HUES48 (cell line): ENCODE measurements at regions not wholly inside any gene's neighbourhood (a gene's known extent, or its start where the extent isn't known, plus 50 kb on each side); places are given as distances from the start of the nearest gene placed in this dataset.
A peak's percentile ranks its signal among the peaks of the same experiment; 100 is the strongest.
"Not testable (repeated sequence)": the region's sequence is repeated elsewhere in the genome, so short reads cannot be mapped to it uniquely, and the experiment has no call there.

Source experiments
- H3K27ac ChIP-seq: one replicate; pipeline ENCODE4 v1.7.0; 2013; ENCODE audit warnings: low read depth, low read length, inconsistent platforms
- H3K27me3 ChIP-seq: 2 replicates; pipeline ENCODE4 v1.6.1; 2013; ENCODE audit warnings: mild to moderate bottlenecking, low read length; ENCODE audit not compliant: control insufficient read depth, insufficient read depth
- H3K36me3 ChIP-seq: 2 replicates; pipeline ENCODE4 v1.6.1; 2013; ENCODE audit warnings: low read length; ENCODE audit not compliant: control insufficient read depth, insufficient read depth
- H3K4me1 ChIP-seq: 2 replicates; pipeline ENCODE4 v1.6.1; 2013; ENCODE audit warnings: mild to moderate bottlenecking, low read length; ENCODE audit not compliant: control insufficient read depth, insufficient read depth
- H3K4me3 ChIP-seq: 2 replicates; pipeline ENCODE4 v1.5.1; 2013; ENCODE audit warnings: mild to moderate bottlenecking, low read depth, low read length
- H3K9ac ChIP-seq: 2 replicates; pipeline ENCODE4 v1.6.1; 2013; ENCODE audit warnings: mild to moderate bottlenecking, low read depth, low read length, moderate library complexity
- H3K9me3 ChIP-seq: 2 replicates; pipeline ENCODE4 v1.6.1; 2013; ENCODE audit warnings: low read length; ENCODE audit not compliant: control insufficient read depth, insufficient read depth

- Histone ChIP-seq H3K9ac (no peak overlapping the region), H3K36me3 (no peaks in the 10 kb centered on the region), H3K4me3 (no peak overlapping the region), H3K27ac (no peak overlapping the region), H3K9me3 (no peaks in the 10 kb centered on the region), H3K27me3 (no peaks in the 10 kb centered on the region), H3K4me1 (no peaks in the 10 kb centered on the region)
Observed at GRCh38 chr10:42883993-42884983, 101.7 kb downstream of the BMS1 start.

GRCh38 chr10:42885491-42886270, 103.1 kb downstream of the BMS1 start:
- no peaks in the 10 kb centered on the region for H3K27me3 ChIP-seq
- H3K9me3 ChIP-seq, result no peaks in the 10 kb centered on the region
- no peak overlapping the region for H3K9ac ChIP-seq
- no peaks in the 10 kb centered on the region for H3K36me3 ChIP-seq
- H3K4me3 ChIP-seq, result no peak overlapping the region
- H3K27ac ChIP-seq, result no peak overlapping the region
- no peaks in the 10 kb centered on the region for H3K4me1 ChIP-seq

GRCh38 chr10:42887734-42888503, 105.3 kb downstream of the BMS1 start:
- Histone ChIP-seq H3K4me1 (no peaks in the 10 kb centered on the region), H3K27ac (no peak overlapping the region), H3K36me3 (no peaks in the 10 kb centered on the region), H3K27me3 (no peaks in the 10 kb centered on the region), H3K9ac (no peak overlapping the region), H3K4me3 (no peak overlapping the region), H3K9me3 (no peaks in the 10 kb centered on the region)

GRCh38 chr10:42888504-42889095, 106.0 kb downstream of the BMS1 start:
- H3K36me3 ChIP-seq, result no peaks in the 10 kb centered on the region
- no peak overlapping the region for H3K27ac ChIP-seq
- no peak overlapping the region for H3K9ac ChIP-seq
- H3K4me1 ChIP-seq, result no peaks in the 10 kb centered on the region
- H3K27me3 ChIP-seq, result no peaks in the 10 kb centered on the region
- no peaks in the 10 kb centered on the region for H3K9me3 ChIP-seq
- H3K4me3 ChIP-seq, result no peak overlapping the region

- Histone ChIP-seq H3K36me3 (no peaks in the 10 kb centered on the region), H3K27ac (no peak overlapping the region), H3K4me1 (no peaks in the 10 kb centered on the region), H3K9ac (no peak overlapping the region), H3K9me3 (peaks cover 15% of the 10 kb centered on the region), H3K4me3 (no peak overlapping the region), H3K27me3 (peaks cover 35% of the 10 kb centered on the region)
Observed at GRCh38 chr10:42896735-42897134, 114.1 kb downstream of the BMS1 start.

- Histone ChIP-seq H3K36me3 (no peaks in the 10 kb centered on the region), H3K27ac (no peak overlapping the region), H3K4me3 (peak overlapping the region; percentile 40; the same call in 1 of the 2 replicates), H3K27me3 (peaks cover 35% of the 10 kb centered on the region), H3K9ac (no peak overlapping the region), H3K9me3 (peaks cover 18% of the 10 kb centered on the region), H3K4me1 (no peaks in the 10 kb centered on the region)
Observed at GRCh38 chr10:42898037-42898960, 115.7 kb downstream of the BMS1 start.

GRCh38 chr10:42899036-42899435, 116.4 kb downstream of the BMS1 start:
- H3K36me3 ChIP-seq, result no peaks in the 10 kb centered on the region
- H3K27ac ChIP-seq, result no peak overlapping the region
- no peak overlapping the region for H3K9ac ChIP-seq
- no peak overlapping the region for H3K4me3 ChIP-seq
- H3K9me3 ChIP-seq, result peaks cover 20% of the 10 kb centered on the region
- peaks cover 35% of the 10 kb centered on the region for H3K27me3 ChIP-seq
- H3K4me1 ChIP-seq, result no peaks in the 10 kb centered on the region

GRCh38 chr10:42900346-42900745, 117.8 kb downstream of the BMS1 start:
- Histone ChIP-seq H3K9me3 (peaks cover 20% of the 10 kb centered on the region), H3K27me3 (peaks cover 35% of the 10 kb centered on the region)
- not testable (repeated sequence) for H3K4me1 ChIP-seq, H3K27ac ChIP-seq, H3K9ac ChIP-seq, H3K4me3 ChIP-seq, H3K36me3 ChIP-seq

- peaks cover 7% of the 10 kb centered on the region; the same call in 1 of the 2 replicates for H3K9me3 ChIP-seq
- H3K36me3 ChIP-seq, result no peaks in the 10 kb centered on the region
Observed at GRCh38 chr10:42911359-42911758, 128.8 kb downstream of the BMS1 start.

More at GRCh38 chr10:42911359-42911758, 128.8 kb downstream of the BMS1 start:
- Histone ChIP-seq H3K27me3 (no peaks in the 10 kb centered on the region), H3K4me1 (no peaks in the 10 kb centered on the region), H3K4me3 (no peak overlapping the region), H3K27ac (no peak overlapping the region), H3K9ac (no peak overlapping the region)
